H1 (cell line): ENCODE measurements at regions not wholly inside any gene's neighbourhood (a gene's known extent, or its start where the extent isn't known, plus 50 kb on each side); places are given as distances from the start of the nearest gene placed in this dataset.

Source experiments
- CTCF ChIA-PET: fragments of 300-600 bp; sonication (Branson Sonifier 250); formaldehyde crosslinking; loops from one replicate; lab custom pipeline; 2021; ENCODE audit not compliant: partially characterized antibody; lab: Charles Lee
- POLR2A ChIA-PET: fragments of 300-600 bp; sonication (Branson Sonifier 250); formaldehyde crosslinking; loops from one replicate; lab custom pipeline; 2021; ENCODE audit warnings: inconsistent platforms; ENCODE audit not compliant: partially characterized antibody; lab: Charles Lee
- DNase-seq, 2 experiments: peaks; one replicate each; pipeline versions ENCODE4 v3.0.0 to v3.0.0-alpha.2; 2010 to 2022; ENCODE audit warnings: low spot score in 2 of 2, low read depth in 1 of 2, mixed read lengths in 1 of 2
- FAIRE-seq: peaks from 2 replicates; lab custom pipeline; 2011; peaks lifted over from hg19 to GRCh38; lab: Jason Lieb, UNC
- H2AFZ ChIP-seq: 2 replicates; pipeline ENCODE4 v1.8.1; 2012; ENCODE audit warnings: low read length, inconsistent platforms
- H2AK5ac ChIP-seq: 2 replicates; pipeline ENCODE4 v1.6.1; 2013; ENCODE audit warnings: low read depth, low read length
- H2BK120ac ChIP-seq: replicated peaks from 2 replicates; pipeline ENCODE3; 2013; ENCODE audit warnings: low read depth, low read length, inconsistent platforms
- H2BK12ac ChIP-seq: 2 replicates; pipeline ENCODE4 v1.6.1; 2013; ENCODE audit warnings: low read depth, low read length
- H2BK15ac ChIP-seq: 2 replicates; pipeline ENCODE4 v1.6.1; 2013; ENCODE audit warnings: low read length
- H2BK20ac ChIP-seq: 2 replicates; pipeline ENCODE4 v1.6.1; 2013; ENCODE audit warnings: low read length
- H2BK5ac ChIP-seq: 2 replicates; pipeline ENCODE4 v1.6.1; 2013; ENCODE audit warnings: low read depth, low read length
- H3K14ac ChIP-seq: 2 replicates; pipeline ENCODE4 v1.6.1; 2013; ENCODE audit warnings: inconsistent platforms; ENCODE audit not compliant: insufficient read length
- H3K18ac ChIP-seq: 2 replicates; pipeline ENCODE4 v1.6.1; 2013; ENCODE audit warnings: low read length; ENCODE audit errors: extremely low read depth
- H3K23ac ChIP-seq: 2 replicates; pipeline ENCODE4 v1.6.1; 2013; ENCODE audit warnings: inconsistent platforms; ENCODE audit not compliant: insufficient read length
- H3K23me2 ChIP-seq: 2 replicates; pipeline ENCODE4 v1.6.1; 2013; ENCODE audit warnings: low read depth, low read length
- H3K27ac ChIP-seq: 2 replicates; pipeline ENCODE4 v1.6.1; 2011; ENCODE audit warnings: low read depth, low read length, inconsistent platforms
- H3K27me3 ChIP-seq, 4 experiments: replicated peaks in 1 of 4; 1 replicate in 1 of 4; 2 replicates in 3 of 4; pipeline versions ENCODE4 v1.6.1 to v1.8.1; 2011 to 2013; ENCODE audit warnings: low read length in 3 of 4, mild to moderate bottlenecking in 3 of 4, inconsistent platforms in 2 of 4, mixed read lengths in 2 of 4, moderate library complexity in 1 of 4; ENCODE audit not compliant: control insufficient read depth in 3 of 4, insufficient read depth in 3 of 4; ENCODE audit errors: extremely low read depth in 1 of 4
- H3K36me3 ChIP-seq, 4 experiments: 2 replicates each; pipeline versions ENCODE4 v1.6.1 to v1.8.1; 2011 to 2013; ENCODE audit warnings: mild to moderate bottlenecking in 4 of 4, low read length in 3 of 4, moderate library complexity in 2 of 4, control low read depth in 1 of 4, inconsistent platforms in 1 of 4; ENCODE audit not compliant: insufficient read depth in 4 of 4, control insufficient read depth in 2 of 4
- H3K4ac ChIP-seq: replicated peaks from 2 replicates; pipeline ENCODE3; 2013; ENCODE audit warnings: low read length, low read depth, mixed read lengths, inconsistent platforms; ENCODE audit not compliant: insufficient read length
- H3K4me1 ChIP-seq, 4 experiments: replicated peaks in 1 of 4; 1 replicate in 1 of 4; 2 replicates in 3 of 4; pipeline versions ENCODE4 v1.6.1 to v1.8.1; 2011 to 2013; ENCODE audit warnings: low read length in 3 of 4, inconsistent platforms in 2 of 4, mixed read lengths in 1 of 4; ENCODE audit not compliant: insufficient read depth in 4 of 4, control insufficient read depth in 3 of 4
- H3K4me2 ChIP-seq, 2 experiments: 2 replicates each; pipeline versions ENCODE4 v1.6.1 to v1.8.1; 2011 to 2013; ENCODE audit warnings: low read depth in 2 of 2, low read length in 2 of 2, control low read depth in 1 of 2, inconsistent platforms in 1 of 2, mild to moderate bottlenecking in 1 of 2; ENCODE audit not compliant: insufficient read depth in 1 of 2
- H3K4me3 ChIP-seq, 4 experiments: fragments of 200-600, 300-600 bp in 1 of 4; sonication (generic), shearing (Covaris generic), sonication (Bioruptor Twin) in 1 of 4; 2 replicates each; pipeline versions ENCODE4 v1.5.1 to v1.8.1; 2011 to 2016; ENCODE audit warnings: low read length in 4 of 4, low read depth in 3 of 4, control low read depth in 2 of 4, inconsistent platforms in 2 of 4, mild to moderate bottlenecking in 2 of 4, mixed read lengths in 1 of 4, moderate library complexity in 1 of 4; ENCODE audit not compliant: insufficient read depth in 2 of 4; ENCODE audit errors: extremely low read depth in 1 of 4
- H3K56ac ChIP-seq: replicated peaks from 2 replicates; pipeline ENCODE3; 2013; ENCODE audit warnings: low read depth, mild to moderate bottlenecking, mixed read lengths, low read length, inconsistent platforms; ENCODE audit not compliant: insufficient read length
- H3K79me1 ChIP-seq: 2 replicates; pipeline ENCODE4 v1.6.1; 2013; ENCODE audit warnings: low read depth, low read length, control low read depth
- H3K79me2 ChIP-seq, 2 experiments: 2 replicates each; pipeline versions ENCODE4 v1.6.1 to v1.8.1; 2012 to 2013; ENCODE audit warnings: low read length in 2 of 2, mild to moderate bottlenecking in 2 of 2, inconsistent platforms in 1 of 2; ENCODE audit not compliant: insufficient read depth in 2 of 2, control insufficient read depth in 1 of 2
- H3K9ac ChIP-seq, 4 experiments: replicated peaks in 1 of 4; 1 replicate in 1 of 4; 2 replicates in 3 of 4; pipeline versions ENCODE4 v1.6.1 to v1.8.1; 2011 to 2013; ENCODE audit warnings: low read depth in 3 of 4, low read length in 3 of 4, control low read depth in 2 of 4, mild to moderate bottlenecking in 2 of 4, moderate library complexity in 2 of 4, inconsistent platforms in 1 of 4; ENCODE audit errors: extremely low read depth in 1 of 4
- H3K9me3 ChIP-seq, 2 experiments: 2 replicates each; pipeline versions ENCODE4 v1.6.1 to v1.8.1; 2012 to 2013; ENCODE audit warnings: mild to moderate bottlenecking in 2 of 2, moderate library complexity in 2 of 2, control low read depth in 1 of 2, inconsistent platforms in 1 of 2, low read depth in 1 of 2, low read length in 1 of 2, mixed read lengths in 1 of 2; ENCODE audit not compliant: insufficient read depth in 2 of 2
- H4K20me1 ChIP-seq, 2 experiments: replicated peaks in 1 of 2; 2 replicates each; pipeline versions ENCODE3 to v1.8.1; 2011 to 2013; ENCODE audit warnings: inconsistent platforms in 2 of 2, low read length in 2 of 2, mild to moderate bottlenecking in 1 of 2; ENCODE audit not compliant: insufficient read depth in 2 of 2, control insufficient read depth in 1 of 2
- H4K5ac ChIP-seq: 2 replicates; pipeline ENCODE4 v1.6.1; 2013; ENCODE audit warnings: low read length, low read depth, mixed read lengths, inconsistent platforms; ENCODE audit not compliant: insufficient read length
- H4K8ac ChIP-seq: 2 replicates; pipeline ENCODE4 v1.8.0; 2013; ENCODE audit warnings: mild to moderate bottlenecking, moderate library complexity, low read length, inconsistent platforms; ENCODE audit not compliant: insufficient read depth; ENCODE audit errors: extremely low read depth
- H4K91ac ChIP-seq: replicated peaks from 2 replicates; pipeline ENCODE3; 2013; ENCODE audit warnings: low read length, mixed read lengths, inconsistent platforms; ENCODE audit not compliant: insufficient read length
- BACH1 ChIP-seq: IDR thresholded peaks from 2 replicates; pipeline ENCODE4 v1.6.1; 2012; ENCODE audit warnings: low read length, improper control_type of control experiment
- CHD1 ChIP-seq: IDR thresholded peaks from 2 replicates; pipeline ENCODE4 v1.6.1; 2012; ENCODE audit warnings: low read depth, low read length, improper control_type of control experiment
- EP300 ChIP-seq, 2 experiments: IDR thresholded peaks; 1 replicate in 1 of 2; 2 replicates in 1 of 2; pipeline ENCODE4 v1.6.1; 2011 to 2012; ENCODE audit warnings: low read depth in 2 of 2, low read length in 2 of 2, mild to moderate bottlenecking in 2 of 2, borderline replicate concordance in 1 of 2, inconsistent platforms in 1 of 2, moderate library complexity in 1 of 2
- HDAC2 ChIP-seq, 2 experiments: fragments of 300-600 bp in 1 of 2; sonication (generic) in 1 of 2; IDR thresholded peaks; 2 replicates each; pipeline ENCODE4 v1.6.1; 2011 to 2012; ENCODE audit warnings: low read depth in 2 of 2, low read length in 2 of 2, mild to moderate bottlenecking in 2 of 2, moderate library complexity in 2 of 2, borderline replicate concordance in 1 of 2, inconsistent platforms in 1 of 2
- SAP30 ChIP-seq: fragments of 300-600 bp; sonication (generic); IDR thresholded peaks from 2 replicates; pipeline ENCODE4 v1.7.1; 2012; ENCODE audit warnings: low read length, moderate library complexity, mild to moderate bottlenecking, inconsistent platforms; ENCODE audit not compliant: insufficient read depth, insufficient replicate concordance
- WGBS, 2 experiments: shearing (Covaris generic) in 1 of 2; methylation state at CpG; one replicate each; pipeline versions ENCODE4 v1.1.6 to v1.1.7; 2013 to 2015; ENCODE audit warnings: low lambda C conversion rate in 2 of 2, mixed read lengths in 2 of 2, inconsistent platforms in 1 of 2, low coverage in 1 of 2, missing lambda C conversion rate in 1 of 2; ENCODE audit not compliant: insufficient replicate concordance in 2 of 2, insufficient coverage in 1 of 2, insufficient read length in 1 of 2; ENCODE audit errors: extremely low coverage in 1 of 2, missing lambda C conversion rate in 1 of 2; 5-methylcytosine and 5-hydroxymethylcytosine counted together
- TF ChIP-seq, protein P1 (sequence below): IDR thresholded peaks from 2 replicates; pipeline ENCODE4 v1.6.1; 2011; ENCODE audit warnings: low read depth, mild to moderate bottlenecking, low read length; ENCODE audit not compliant: insufficient read depth
- TF ChIP-seq, protein P2 (sequence below): IDR thresholded peaks from 2 replicates; pipeline ENCODE4 v1.6.1; 2012; ENCODE audit warnings: inconsistent platforms

DNA sequence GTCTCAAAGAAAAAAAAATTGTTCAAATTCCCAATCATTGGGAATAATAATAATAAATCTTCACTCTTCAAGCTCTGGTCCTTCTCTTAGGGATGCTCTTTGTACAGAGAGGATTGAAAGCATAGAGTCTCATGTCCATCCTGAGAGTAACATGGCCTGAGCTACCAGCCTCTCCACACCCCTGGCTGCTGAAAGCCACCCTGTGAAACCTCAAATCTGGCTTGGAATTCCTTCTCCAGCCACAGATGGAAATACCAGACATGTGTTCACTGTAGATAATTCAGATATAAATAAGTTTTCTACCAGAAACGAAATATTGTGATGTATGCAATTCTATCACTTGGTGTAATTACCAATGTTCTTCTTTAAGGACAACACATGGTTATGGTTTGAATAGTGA, 140.6 kb downstream of the ARSF start:
- Histone ChIP-seq H3K27me3 (no peaks in the 10 kb centered on the region), H3K23me2 (no peaks in the 10 kb centered on the region), H3K4ac (no peak overlapping the region), H3K23ac (no peak overlapping the region), H3K14ac (no peak overlapping the region), H3K79me2 (no peaks in the 10 kb centered on the region), H4K91ac (no peak overlapping the region), H2AFZ (no peak overlapping the region), H3K18ac (no peak overlapping the region), H3K9me3 (no peaks in the 10 kb centered on the region), H3K27ac (no peak overlapping the region), H2BK15ac (no peak overlapping the region), H4K5ac (no peak overlapping the region), H2BK20ac (no peak overlapping the region), H3K4me3 (no peak overlapping the region), H3K56ac (no peak overlapping the region), H2BK12ac (no peak overlapping the region), H3K36me3 (no peaks in the 10 kb centered on the region), H2AK5ac (no peak overlapping the region), H3K4me1 (no peaks in the 10 kb centered on the region; a peak in 1 of 7 replicates), H4K20me1 (no peaks in the 10 kb centered on the region), H3K9ac (no peak overlapping the region), H3K4me2 (no peak overlapping the region), H2BK5ac (no peak overlapping the region), H4K8ac (no peak overlapping the region), H2BK120ac (no peak overlapping the region), H3K79me1 (no peaks in the 10 kb centered on the region)
- ChIA-PET POLR2A (no interaction called here), CTCF (interaction anchor here (0.7 kb wide), 1 partner anchor 200 kb away, joined by 3 read pairs; no protein-coding TSS in a partner anchor)
- DNase-seq (no peak), FAIRE-seq (peak; percentile 63)
- TF ChIP-seq EP300 (IDR thresholded peaks at IDR 0.05; ENCODE audit: borderline replicate concordance in 1 of 2, low read depth in 2 of 2, low read length in 2 of 2) (no peak), BACH1 (no peak), SAP30 (no peak), CHD1 (no peak), HDAC2 (IDR thresholded peaks at IDR 0.05; ENCODE audit: borderline replicate concordance in 1 of 2, low read depth in 2 of 2, low read length in 2 of 2) (no peak)
- TF ChIP-seq, protein P1, sequence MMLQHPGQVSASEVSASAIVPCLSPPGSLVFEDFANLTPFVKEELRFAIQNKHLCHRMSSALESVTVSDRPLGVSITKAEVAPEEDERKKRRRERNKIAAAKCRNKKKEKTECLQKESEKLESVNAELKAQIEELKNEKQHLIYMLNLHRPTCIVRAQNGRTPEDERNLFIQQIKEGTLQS: no peak
- TF ChIP-seq, protein P2, sequence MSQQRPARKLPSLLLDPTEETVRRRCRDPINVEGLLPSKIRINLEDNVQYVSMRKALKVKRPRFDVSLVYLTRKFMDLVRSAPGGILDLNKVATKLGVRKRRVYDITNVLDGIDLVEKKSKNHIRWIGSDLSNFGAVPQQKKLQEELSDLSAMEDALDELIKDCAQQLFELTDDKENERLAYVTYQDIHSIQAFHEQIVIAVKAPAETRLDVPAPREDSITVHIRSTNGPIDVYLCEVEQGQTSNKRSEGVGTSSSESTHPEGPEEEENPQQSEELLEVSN: no peak
- WGBS, 2 experiments: 100% methylated on average over 1 of the region's 1 CpG; no CpG with 5 or more reads in 1 of the 2 experiments
